ENCODE measurements at regions not wholly inside any gene's neighbourhood (a gene's known extent, or its start where the extent isn't known, plus 50 kb on each side); places are given as distances from the start of the nearest gene placed in this dataset.

DNA sequence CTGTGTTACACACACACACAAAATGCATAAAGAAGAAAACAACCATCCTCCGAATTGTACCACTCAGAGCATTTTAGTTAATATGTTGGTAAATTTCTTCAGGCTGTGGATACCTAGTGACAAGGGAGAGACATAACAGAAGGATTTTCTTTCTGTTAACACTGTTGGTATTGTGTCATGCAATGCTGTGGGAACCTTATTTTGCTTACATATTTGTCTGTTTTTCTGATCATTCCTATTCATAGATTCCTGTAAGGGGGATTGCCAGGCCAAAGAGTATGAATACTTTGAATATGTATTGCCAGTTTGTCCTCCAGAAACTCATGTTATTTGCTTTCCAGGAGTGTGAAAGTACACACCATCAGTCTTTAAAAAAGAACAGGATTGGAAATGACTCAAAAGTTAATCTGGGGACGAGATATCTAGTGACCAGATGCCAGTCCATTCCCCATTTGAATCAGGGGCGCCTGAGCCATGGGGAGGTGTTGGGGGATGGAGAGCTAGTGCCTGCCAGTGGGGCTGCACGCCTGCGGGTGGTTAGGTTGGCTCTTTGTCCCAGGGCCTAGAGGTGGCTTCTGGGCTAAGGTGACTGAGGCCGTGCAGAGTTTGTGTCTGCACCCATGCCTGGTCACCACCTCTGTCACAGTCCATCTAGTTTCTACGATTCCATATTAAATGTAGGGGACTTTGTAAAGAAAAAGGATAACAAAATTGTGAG lies 142.0 kb downstream of the PTPN20 start:
- H2BK15ac ChIP-seq (replicated peaks; ENCODE audit: low read depth): no peak overlapping the region
- no peak overlapping the region for H2BK120ac ChIP-seq (ENCODE audit: low read depth, low read length)
- H3K23ac ChIP-seq (ENCODE audit: low read length): no peak overlapping the region
- no peak overlapping the region for H2BK5ac ChIP-seq (ENCODE audit: low read length)
- no peaks in the 10 kb centered on the region for H3K4me1 ChIP-seq (ENCODE audit: control insufficient read depth, low read depth, low read length)
- no peaks in the 10 kb centered on the region for H3K27me3 ChIP-seq (ENCODE audit: insufficient read depth, low read length, poor library complexity)
- H3K79me2 ChIP-seq (ENCODE audit: control insufficient read depth, insufficient read depth, low read length): no peaks in the 10 kb centered on the region
- no peak overlapping the region for H3K56ac ChIP-seq (ENCODE audit: low read length)
- no peak overlapping the region for H3K9ac ChIP-seq (ENCODE audit: low read length)
- H3K4ac ChIP-seq (ENCODE audit: low read depth, low read length): no peak overlapping the region
- no peak overlapping the region for H4K8ac ChIP-seq (ENCODE audit: low read depth, low read length)
- no peak overlapping the region for H3K4me3 ChIP-seq (ENCODE audit: low read length)
- WGBS (ENCODE audit: extremely low coverage, insufficient coverage, low lambda C conversion rate): no CpG with 5 or more reads among the region's 7 CpGs
- no peak overlapping the region for H3K27ac ChIP-seq (ENCODE audit: low read depth, low read length)
- no peak overlapping the region for H2AK5ac ChIP-seq (ENCODE audit: low read length)
- no peaks in the 10 kb centered on the region for H3K36me3 ChIP-seq (ENCODE audit: control insufficient read depth, insufficient read depth, low read length)
- no peak overlapping the region for H3K18ac ChIP-seq (ENCODE audit: low read length)
- H3K4me2 ChIP-seq (ENCODE audit: low read length): no peak overlapping the region
- DNase-seq: no peak
- no peaks in the 10 kb centered on the region for H3K79me1 ChIP-seq (ENCODE audit: low read length)
- no peak overlapping the region for H4K5ac ChIP-seq (ENCODE audit: low read length)

- H3K4ac ChIP-seq (ENCODE audit: low read depth, low read length): no peak overlapping the region
- no peak overlapping the region for H4K5ac ChIP-seq (ENCODE audit: low read length)
- H3K23ac ChIP-seq (ENCODE audit: low read length): no peak overlapping the region
- H3K4me1 ChIP-seq (ENCODE audit: control insufficient read depth, low read depth, low read length): no peaks in the 10 kb centered on the region
- H2BK120ac ChIP-seq (ENCODE audit: low read depth, low read length): no peak overlapping the region
- no peak overlapping the region for H3K27ac ChIP-seq (ENCODE audit: low read depth, low read length)
- no peak overlapping the region for H2BK5ac ChIP-seq (ENCODE audit: low read length)
- H3K27me3 ChIP-seq (ENCODE audit: insufficient read depth, low read length, poor library complexity): no peaks in the 10 kb centered on the region
- H3K56ac ChIP-seq (ENCODE audit: low read length): no peak overlapping the region
- no peaks in the 10 kb centered on the region for H3K36me3 ChIP-seq (ENCODE audit: control insufficient read depth, insufficient read depth, low read length)
- DNase-seq: no peak
- H3K4me2 ChIP-seq (ENCODE audit: low read length): no peak overlapping the region
- no peaks in the 10 kb centered on the region for H3K79me1 ChIP-seq (ENCODE audit: low read length)
- no peak overlapping the region for H3K9ac ChIP-seq (ENCODE audit: low read length)
- no peak overlapping the region for H4K8ac ChIP-seq (ENCODE audit: low read depth, low read length)
- no peak overlapping the region for H3K18ac ChIP-seq (ENCODE audit: low read length)
- no peak overlapping the region for H2AK5ac ChIP-seq (ENCODE audit: low read length)
- no peak overlapping the region for H3K4me3 ChIP-seq (ENCODE audit: low read length)
- WGBS (ENCODE audit: extremely low coverage, insufficient coverage, low lambda C conversion rate): no CpG with 5 or more reads among the region's 2 CpGs
- H3K79me2 ChIP-seq (ENCODE audit: control insufficient read depth, insufficient read depth, low read length): no peaks in the 10 kb centered on the region
- no peak overlapping the region for H2BK15ac ChIP-seq (replicated peaks; ENCODE audit: low read depth)
These were observed 143.7 kb downstream of the PTPN20 start for GRCh38 chr10:47054974-47055373.

DNA sequence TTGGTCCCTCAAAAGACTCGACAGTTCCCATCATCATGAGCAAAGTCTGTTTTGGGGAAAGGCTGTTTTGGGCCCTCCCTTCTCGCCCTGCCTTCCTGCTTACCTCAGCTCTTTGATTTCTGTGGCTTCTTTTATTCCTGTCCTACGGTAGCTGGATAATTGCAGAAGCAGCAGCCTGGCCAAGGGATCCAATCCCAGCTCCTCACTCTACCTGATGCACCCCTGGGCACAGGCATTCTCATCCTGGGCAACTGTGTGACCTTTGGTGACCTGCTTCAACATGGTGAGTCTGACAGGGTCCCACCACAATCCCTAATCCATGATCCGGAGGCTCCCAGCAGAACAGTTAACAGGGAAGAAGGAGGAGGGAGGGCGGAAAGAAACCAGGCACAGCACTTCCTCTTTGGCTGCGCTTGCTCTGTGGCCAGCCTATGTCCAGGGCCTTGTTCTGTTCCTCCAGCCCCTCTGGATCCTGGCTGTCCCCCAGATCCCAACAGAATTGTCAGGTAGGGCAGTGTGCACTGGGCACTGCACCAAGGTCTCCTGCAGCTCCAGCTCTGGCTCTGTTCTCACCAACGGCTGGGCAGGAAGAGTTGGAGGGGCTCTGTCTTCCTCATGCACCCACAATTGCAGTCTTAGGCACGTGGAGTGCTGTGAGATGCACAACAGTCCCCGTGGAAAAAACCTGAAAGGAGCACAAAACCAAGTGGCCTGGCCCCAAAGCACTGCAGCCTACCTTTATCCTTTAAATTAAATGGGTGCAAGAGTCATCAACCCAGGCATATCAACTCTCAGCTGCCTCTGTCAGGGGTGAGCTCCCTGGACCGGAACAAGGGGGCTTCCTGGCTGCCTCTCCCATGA lies 144.4 kb downstream of the PTPN20 start:
- Histone ChIP-seq H2BK15ac (replicated peaks; ENCODE audit: low read depth) (no peak overlapping the region), H3K4me1 (ENCODE audit: control insufficient read depth, low read depth, low read length) (no peaks in the 10 kb centered on the region), H4K5ac (ENCODE audit: low read length) (no peak overlapping the region), H3K56ac (ENCODE audit: low read length) (no peak overlapping the region), H3K79me2 (ENCODE audit: control insufficient read depth, insufficient read depth, low read length) (no peaks in the 10 kb centered on the region), H2BK120ac (ENCODE audit: low read depth, low read length) (no peak overlapping the region), H4K8ac (ENCODE audit: low read depth, low read length) (no peak overlapping the region), H2BK5ac (ENCODE audit: low read length) (no peak overlapping the region), H3K9ac (ENCODE audit: low read length) (no peak overlapping the region), H3K36me3 (ENCODE audit: control insufficient read depth, insufficient read depth, low read length) (no peaks in the 10 kb centered on the region), H3K4ac (ENCODE audit: low read depth, low read length) (no peak overlapping the region), H3K23ac (ENCODE audit: low read length) (no peak overlapping the region), H3K4me2 (ENCODE audit: low read length) (no peak overlapping the region), H3K27me3 (ENCODE audit: insufficient read depth, low read length, poor library complexity) (no peaks in the 10 kb centered on the region), H3K79me1 (ENCODE audit: low read length) (no peaks in the 10 kb centered on the region), H3K27ac (ENCODE audit: low read depth, low read length) (no peak overlapping the region), H2AK5ac (ENCODE audit: low read length) (no peak overlapping the region), H3K18ac (ENCODE audit: low read length) (no peak overlapping the region), H3K4me3 (ENCODE audit: low read length) (no peak overlapping the region)
- no peak for DNase-seq
- WGBS (ENCODE audit: extremely low coverage, insufficient coverage, low lambda C conversion rate): no CpG with 5 or more reads among the region's 10 CpGs

DNA sequence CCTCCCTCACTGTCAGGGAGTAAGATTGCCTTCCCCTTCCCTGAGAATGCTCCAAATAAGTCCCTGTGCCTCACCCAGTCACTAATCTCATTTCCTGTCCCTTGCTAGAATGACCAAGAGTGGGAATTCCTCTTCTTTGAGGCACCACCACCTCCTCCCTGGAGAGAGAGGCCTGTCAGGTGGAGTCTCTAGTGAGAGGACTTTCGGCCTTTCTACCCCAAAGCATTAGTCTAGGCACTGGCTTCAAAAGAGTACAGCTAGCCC lies 145.0 kb downstream of the PTPN20 start:
- no peaks in the 10 kb centered on the region for H3K27me3 ChIP-seq (ENCODE audit: insufficient read depth, low read length, poor library complexity)
- no peak overlapping the region for H3K56ac ChIP-seq (ENCODE audit: low read length)
- no CpG with 5 or more reads among the region's 1 CpG for WGBS (ENCODE audit: extremely low coverage, insufficient coverage, low lambda C conversion rate)
- no peaks in the 10 kb centered on the region for H3K36me3 ChIP-seq (ENCODE audit: control insufficient read depth, insufficient read depth, low read length)
- H3K4me1 ChIP-seq (ENCODE audit: control insufficient read depth, low read depth, low read length): no peaks in the 10 kb centered on the region
- no peak overlapping the region for H4K8ac ChIP-seq (ENCODE audit: low read depth, low read length)
- no peak overlapping the region for H4K5ac ChIP-seq (ENCODE audit: low read length)
- no peak overlapping the region for H3K18ac ChIP-seq (ENCODE audit: low read length)
- no peak overlapping the region for H3K4me2 ChIP-seq (ENCODE audit: low read length)
- peak; percentile 56 for DNase-seq
- H3K9ac ChIP-seq (ENCODE audit: low read length): no peak overlapping the region
- H3K23ac ChIP-seq (ENCODE audit: low read length): no peak overlapping the region
- H2BK15ac ChIP-seq (replicated peaks; ENCODE audit: low read depth): no peak overlapping the region
- no peak overlapping the region for H2AK5ac ChIP-seq (ENCODE audit: low read length)
- no peak overlapping the region for H2BK5ac ChIP-seq (ENCODE audit: low read length)
- no peak overlapping the region for H3K4ac ChIP-seq (ENCODE audit: low read depth, low read length)
- no peaks in the 10 kb centered on the region for H3K79me1 ChIP-seq (ENCODE audit: low read length)
- no peak overlapping the region for H2BK120ac ChIP-seq (ENCODE audit: low read depth, low read length)
- H3K4me3 ChIP-seq (ENCODE audit: low read length): no peak overlapping the region
- no peak overlapping the region for H3K27ac ChIP-seq (ENCODE audit: low read depth, low read length)
- no peaks in the 10 kb centered on the region for H3K79me2 ChIP-seq (ENCODE audit: control insufficient read depth, insufficient read depth, low read length)

- no peaks in the 10 kb centered on the region for H3K79me2 ChIP-seq (ENCODE audit: control insufficient read depth, insufficient read depth, low read length)
- no CpG with 5 or more reads among the region's 6 CpGs for WGBS (ENCODE audit: extremely low coverage, insufficient coverage, low lambda C conversion rate)
- H3K79me1 ChIP-seq (ENCODE audit: low read length): no peaks in the 10 kb centered on the region
- no peaks in the 10 kb centered on the region for H3K36me3 ChIP-seq (ENCODE audit: control insufficient read depth, insufficient read depth, low read length)
- H4K8ac ChIP-seq (ENCODE audit: low read depth, low read length): no peak overlapping the region
- H2BK5ac ChIP-seq (ENCODE audit: low read length): no peak overlapping the region
- H2BK120ac ChIP-seq (ENCODE audit: low read depth, low read length): no peak overlapping the region
- no peak overlapping the region for H3K27ac ChIP-seq (ENCODE audit: low read depth, low read length)
- H3K4ac ChIP-seq (ENCODE audit: low read depth, low read length): no peak overlapping the region
- H3K18ac ChIP-seq (ENCODE audit: low read length): no peak overlapping the region
- no peak overlapping the region for H3K4me3 ChIP-seq (ENCODE audit: low read length)
- H3K9ac ChIP-seq (ENCODE audit: low read length): no peak overlapping the region
- no peak overlapping the region for H2AK5ac ChIP-seq (ENCODE audit: low read length)
- DNase-seq: no peak
- H2BK15ac ChIP-seq (replicated peaks; ENCODE audit: low read depth): no peak overlapping the region
- H3K4me2 ChIP-seq (ENCODE audit: low read length): no peak overlapping the region
- H4K5ac ChIP-seq (ENCODE audit: low read length): no peak overlapping the region
- no peaks in the 10 kb centered on the region for H3K27me3 ChIP-seq (ENCODE audit: insufficient read depth, low read length, poor library complexity)
- H3K23ac ChIP-seq (ENCODE audit: low read length): no peak overlapping the region
- no peaks in the 10 kb centered on the region for H3K4me1 ChIP-seq (ENCODE audit: control insufficient read depth, low read depth, low read length)
- H3K56ac ChIP-seq (ENCODE audit: low read length): no peak overlapping the region
These were observed 146.2 kb downstream of the PTPN20 start for GRCh38 chr10:47057471-47057870.
